8988T (cell line): ENCODE measurements at regions not wholly inside any gene's neighbourhood (a gene's known extent, or its start where the extent isn't known, plus 50 kb on each side); places are given as distances from the start of the nearest gene placed in this dataset.
"Not testable (repeated sequence)": the region's sequence is repeated elsewhere in the genome, so short reads cannot be mapped to it uniquely, and the experiment has no call there.

Experiments used
- DNase-seq: peaks from one replicate; pipeline ENCODE4 v3.0.0; 2011

GRCh38 chr5:72760259-72760658 is 56.2 kb upstream of the TNPO1 start:
- DNase-seq = no peak

GRCh38 chr5:72752909-72753308 is 63.6 kb upstream of the TNPO1 start:
- no peak for DNase-seq

- DNase-seq = no peak
These were observed 67.0 kb upstream of the TNPO1 start for GRCh38 chr5:72749362-72749997.

GRCh38 chr5:72747826-72748225 is 68.6 kb upstream of the TNPO1 start:
- no peak for DNase-seq

- DNase-seq = no peak
These were observed 69.7 kb upstream of the TNPO1 start for GRCh38 chr5:72746736-72747135.

- DNase-seq = no peak
These were observed 72.3 kb upstream of the TNPO1 start for GRCh38 chr5:72744136-72744535.

GRCh38 chr5:72741805-72742204 is 74.7 kb upstream of the TNPO1 start:
- no peak for DNase-seq

- no peak for DNase-seq
These were observed 82.7 kb upstream of the TNPO1 start for GRCh38 chr5:72733810-72734209.

- no peak for DNase-seq
These were observed 92.9 kb upstream of the TNPO1 start for GRCh38 chr5:72723581-72723980.

GRCh38 chr5:72722792-72723452 is 93.5 kb upstream of the TNPO1 start:
- no peak for DNase-seq

- no peak for DNase-seq
These were observed 94.6 kb upstream of the TNPO1 start for GRCh38 chr5:72721844-72722243.

GRCh38 chr5:72720205-72720604 is 96.3 kb upstream of the TNPO1 start:
- DNase-seq = no peak

GRCh38 chr5:72711351-72711750 is 105.1 kb upstream of the TNPO1 start:
- no peak for DNase-seq

- no peak for DNase-seq
These were observed 107.1 kb upstream of the TNPO1 start for GRCh38 chr5:72709341-72709740.

- no peak for DNase-seq
These were observed 111.3 kb upstream of the TNPO1 start for GRCh38 chr5:72705178-72705577.

GRCh38 chr5:72703876-72704275 is 112.6 kb upstream of the TNPO1 start:
- DNase-seq = no peak

- no peak for DNase-seq
These were observed 113.5 kb upstream of the TNPO1 start for GRCh38 chr5:72702881-72703434.

- not testable (repeated sequence) for DNase-seq
These were observed 114.4 kb upstream of the TNPO1 start for GRCh38 chr5:72702105-72702504.

GRCh38 chr5:72698481-72698880 is 118.0 kb upstream of the TNPO1 start:
- DNase-seq = no peak

GRCh38 chr5:72697622-72698021 is 118.8 kb upstream of the TNPO1 start:
- DNase-seq = no peak

GRCh38 chr5:72695659-72696058 is 120.8 kb upstream of the TNPO1 start:
- DNase-seq = no peak

GRCh38 chr5:72694856-72695255 is 121.6 kb upstream of the TNPO1 start:
- DNase-seq = no peak

- no peak for DNase-seq
These were observed 122.8 kb upstream of the TNPO1 start for GRCh38 chr5:72693546-72694205.
